NCI-H2029 treated with DMSO at 0.1 percent for 48 hours (cell line): ENCODE measurements at regions not wholly inside any gene's neighbourhood (a gene's known extent, or its start where the extent isn't known, plus 50 kb on each side); places are given as distances from the start of the nearest gene placed in this dataset.

Source experiments
- DNase-seq: peaks from one replicate; lab custom pipeline; 2025; lab: John Stamatoyannopoulos, UW

GRCh38 chr11:15697437-15698236, 582.9 kb downstream of the INSC start:
- no peak for DNase-seq

GRCh38 chr11:15698855-15699254, 584.1 kb downstream of the INSC start:
- DNase-seq, result no peak

GRCh38 chr11:15699978-15700377, 585.3 kb downstream of the INSC start:
- no peak for DNase-seq

- no peak for DNase-seq
Measured at GRCh38 chr11:15700456-15700855, 585.7 kb downstream of the INSC start.

- no peak for DNase-seq
Measured at GRCh38 chr11:15704064-15704463, 589.3 kb downstream of the INSC start.

- no peak for DNase-seq
Measured at GRCh38 chr11:15704556-15704955, 589.8 kb downstream of the INSC start.

- DNase-seq, result no peak
Measured at GRCh38 chr11:15705891-15706290, 591.2 kb downstream of the INSC start.

GRCh38 chr11:15707194-15707593, 592.5 kb downstream of the INSC start:
- peak; percentile 25 for DNase-seq

GRCh38 chr11:15707971-15708370, 593.2 kb downstream of the INSC start:
- DNase-seq, result peak; percentile 88

- DNase-seq, result no peak
Measured at GRCh38 chr11:15710580-15711275, 596.0 kb downstream of the INSC start.

GRCh38 chr11:15711311-15711710, 596.6 kb downstream of the INSC start:
- no peak for DNase-seq

GRCh38 chr11:15714641-15715399, 600.1 kb downstream of the INSC start:
- peak; percentile 97 for DNase-seq

- DNase-seq, result peak; percentile 78
Measured at GRCh38 chr11:15716550-15716949, 601.8 kb downstream of the INSC start.

GRCh38 chr11:15720460-15720859, 605.7 kb downstream of the INSC start:
- peak; percentile 31 for DNase-seq

GRCh38 chr11:15723966-15724365, 609.2 kb downstream of the INSC start:
- DNase-seq, result no peak

GRCh38 chr11:15724601-15725000, 609.9 kb downstream of the INSC start:
- DNase-seq, result no peak

- DNase-seq, result peak; percentile 58
Measured at GRCh38 chr11:15725246-15725645, 610.5 kb downstream of the INSC start.

- DNase-seq, result no peak
Measured at GRCh38 chr11:15726221-15726746, 611.6 kb downstream of the INSC start.

GRCh38 chr11:15726893-15727519, 612.3 kb downstream of the INSC start:
- DNase-seq, result no peak

GRCh38 chr11:15727520-15727914, 612.8 kb downstream of the INSC start:
- DNase-seq, result no peak

- no peak for DNase-seq
Measured at GRCh38 chr11:15728207-15728606, 613.5 kb downstream of the INSC start.
